T47D (cell line): ENCODE measurements at regions not wholly inside any gene's neighbourhood (a gene's known extent, or its start where the extent isn't known, plus 50 kb on each side); places are given as distances from the start of the nearest gene placed in this dataset.

Experiments
- DNase-seq, 2 experiments: peaks; one replicate each; pipeline versions ENCODE4 v3.0.0 to v3.0.0-alpha.2; 2011 to 2012; ENCODE audit warnings: low read depth in 1 of 2, low spot score in 1 of 2
- JUND ChIP-seq: IDR thresholded peaks from 2 replicates; pipeline ENCODE4 v1.6.1; 2012; ENCODE audit warnings: low read depth
- in situ Hi-C: cut with HindIII; loops from 2 replicates; pipeline ENCODE4 v1.10.0; 2016; ENCODE audit warnings: low sequenced_read_pairs, low pct_unique_long_range_greater_than_20kb

GRCh38 chr2:126838716-126838985 lies 60.0 kb upstream of the TEX51 start:
- no peak for DNase-seq
- in situ Hi-C loops = no loop called here
- TF ChIP-seq JUND = no peak

GRCh38 chr2:126839796-126840195 lies 58.9 kb upstream of the TEX51 start:
- TF ChIP-seq JUND = no peak
- DNase-seq = no peak
- in situ Hi-C loops = no loop called here

- no peak for TF ChIP-seq JUND
- in situ Hi-C loops = no loop called here
- DNase-seq = no peak
These were observed 55.6 kb upstream of the TEX51 start for GRCh38 chr2:126843081-126843480.

GRCh38 chr2:126846241-126846640 lies 52.4 kb upstream of the TEX51 start:
- no peak for TF ChIP-seq JUND

More at GRCh38 chr2:126846241-126846640, 52.4 kb upstream of the TEX51 start:
- in situ Hi-C loops = no loop called here
- no peak for DNase-seq
